Prostate gland (tissue), 2 donors: ENCODE measurements at regions not wholly inside any gene's neighbourhood (a gene's known extent, or its start where the extent isn't known, plus 50 kb on each side); places are given as distances from the start of the nearest gene placed in this dataset.

Experiments
- POLR2A ChIP-seq: fragments of 450-650 bp; IDR thresholded peaks from one replicate; pipeline ENCODE4 v1.6.1; 2016; ENCODE audit warnings: antibody characterized with exemption, mild to moderate bottlenecking
- POLR2AphosphoS5 ChIP-seq: sonication (generic); formaldehyde crosslinking; IDR thresholded peaks from one replicate; pipeline ENCODE4 v1.6.1; 2017; ENCODE audit warnings: antibody characterized with exemption
- TF ChIP-seq, protein P1 (sequence below), 4 experiments: fragments of 200-600 bp in 2 of 4; fragments of 450-650 bp in 2 of 4; sonication (generic) in 2 of 4; IDR thresholded peaks; 1 replicate in 3 of 4; 2 replicates in 1 of 4; pipeline ENCODE4 v1.5.1; 2016 to 2019; ENCODE audit warnings: antibody characterized with exemption in 4 of 4, mild to moderate bottlenecking in 2 of 4, moderate library complexity in 2 of 4

DNA sequence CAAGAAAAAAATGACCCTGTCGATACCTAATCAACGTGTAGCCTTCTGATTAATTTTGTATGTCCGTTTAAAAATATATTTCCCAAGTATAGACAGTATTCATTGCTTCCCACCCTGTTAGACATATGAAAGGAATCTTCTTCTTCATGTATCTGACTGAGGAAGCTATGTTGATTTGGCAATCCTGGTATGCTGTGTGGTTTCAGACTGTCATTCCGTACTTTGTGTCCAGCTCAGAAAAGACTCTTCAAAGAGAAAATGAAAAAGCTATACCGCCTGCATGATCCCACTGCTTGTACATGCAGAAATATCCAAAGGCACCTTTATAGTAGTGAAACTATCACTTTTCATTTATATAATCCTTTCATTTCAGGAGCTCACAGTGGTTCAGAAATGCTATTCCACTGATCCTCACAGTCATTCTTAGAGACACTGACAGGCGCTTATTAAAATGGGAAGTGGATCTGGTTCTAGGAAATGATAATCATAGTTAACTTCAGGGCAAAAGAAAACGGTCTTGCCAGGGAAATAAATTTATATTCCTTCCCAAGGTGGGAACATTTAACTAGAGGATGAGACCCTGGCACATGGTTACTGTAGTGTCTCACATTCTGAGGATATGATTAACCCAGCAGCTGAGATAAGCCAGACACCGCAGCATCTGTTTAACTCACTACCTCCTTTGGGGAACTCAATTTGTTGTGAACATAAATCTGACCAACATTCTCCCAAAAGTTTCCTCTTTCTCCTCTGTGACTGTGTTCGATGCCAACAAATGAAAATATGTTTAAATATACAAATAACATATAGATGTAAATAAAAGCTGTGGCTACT lies 599.2 kb upstream of the LUZP2 start:
- TF ChIP-seq, protein P1, sequence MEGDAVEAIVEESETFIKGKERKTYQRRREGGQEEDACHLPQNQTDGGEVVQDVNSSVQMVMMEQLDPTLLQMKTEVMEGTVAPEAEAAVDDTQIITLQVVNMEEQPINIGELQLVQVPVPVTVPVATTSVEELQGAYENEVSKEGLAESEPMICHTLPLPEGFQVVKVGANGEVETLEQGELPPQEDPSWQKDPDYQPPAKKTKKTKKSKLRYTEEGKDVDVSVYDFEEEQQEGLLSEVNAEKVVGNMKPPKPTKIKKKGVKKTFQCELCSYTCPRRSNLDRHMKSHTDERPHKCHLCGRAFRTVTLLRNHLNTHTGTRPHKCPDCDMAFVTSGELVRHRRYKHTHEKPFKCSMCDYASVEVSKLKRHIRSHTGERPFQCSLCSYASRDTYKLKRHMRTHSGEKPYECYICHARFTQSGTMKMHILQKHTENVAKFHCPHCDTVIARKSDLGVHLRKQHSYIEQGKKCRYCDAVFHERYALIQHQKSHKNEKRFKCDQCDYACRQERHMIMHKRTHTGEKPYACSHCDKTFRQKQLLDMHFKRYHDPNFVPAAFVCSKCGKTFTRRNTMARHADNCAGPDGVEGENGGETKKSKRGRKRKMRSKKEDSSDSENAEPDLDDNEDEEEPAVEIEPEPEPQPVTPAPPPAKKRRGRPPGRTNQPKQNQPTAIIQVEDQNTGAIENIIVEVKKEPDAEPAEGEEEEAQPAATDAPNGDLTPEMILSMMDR (IDR thresholded peaks at IDR 0.05): no peak
- TF ChIP-seq POLR2A (no peak), POLR2AphosphoS5 (no peak)
